ENCODE measurements at regions not wholly inside any gene's neighbourhood (a gene's known extent, or its start where the extent isn't known, plus 50 kb on each side); places are given as distances from the start of the nearest gene placed in this dataset.

DNA sequence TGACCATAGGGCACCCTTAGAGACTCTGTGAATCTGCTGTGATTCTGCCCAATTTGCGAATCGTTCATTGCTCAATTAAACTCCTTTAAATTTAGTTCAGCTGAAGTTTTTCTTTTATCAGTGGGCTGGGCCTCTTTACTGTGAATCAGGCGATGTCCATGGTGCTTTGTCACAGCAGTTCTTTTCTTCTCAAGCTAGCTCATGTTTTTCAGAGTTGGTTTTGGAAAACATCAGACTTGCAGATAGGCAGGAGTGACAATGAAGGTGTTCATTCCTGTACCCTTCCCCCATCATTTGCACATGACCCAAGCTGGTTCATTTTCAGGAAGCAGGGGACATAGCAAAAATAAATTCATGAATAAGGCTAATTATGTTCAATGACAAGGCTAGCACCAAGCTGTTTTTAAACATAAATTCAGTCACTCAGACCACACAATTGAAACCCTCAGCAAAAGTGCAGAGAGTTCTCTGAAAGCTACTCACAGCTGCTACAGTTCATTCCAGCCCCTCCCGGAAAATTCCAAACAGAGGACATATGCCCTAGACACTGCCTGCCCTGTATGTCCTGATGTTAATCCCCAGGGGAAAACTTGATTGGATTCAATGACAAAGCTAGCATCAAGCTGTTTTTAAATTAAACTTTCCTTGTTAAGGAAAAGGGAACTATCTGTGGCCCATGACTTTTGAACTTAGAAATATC, 383.3 kb downstream of the C12orf75 start:
- TF ChIP-seq, protein P1, sequence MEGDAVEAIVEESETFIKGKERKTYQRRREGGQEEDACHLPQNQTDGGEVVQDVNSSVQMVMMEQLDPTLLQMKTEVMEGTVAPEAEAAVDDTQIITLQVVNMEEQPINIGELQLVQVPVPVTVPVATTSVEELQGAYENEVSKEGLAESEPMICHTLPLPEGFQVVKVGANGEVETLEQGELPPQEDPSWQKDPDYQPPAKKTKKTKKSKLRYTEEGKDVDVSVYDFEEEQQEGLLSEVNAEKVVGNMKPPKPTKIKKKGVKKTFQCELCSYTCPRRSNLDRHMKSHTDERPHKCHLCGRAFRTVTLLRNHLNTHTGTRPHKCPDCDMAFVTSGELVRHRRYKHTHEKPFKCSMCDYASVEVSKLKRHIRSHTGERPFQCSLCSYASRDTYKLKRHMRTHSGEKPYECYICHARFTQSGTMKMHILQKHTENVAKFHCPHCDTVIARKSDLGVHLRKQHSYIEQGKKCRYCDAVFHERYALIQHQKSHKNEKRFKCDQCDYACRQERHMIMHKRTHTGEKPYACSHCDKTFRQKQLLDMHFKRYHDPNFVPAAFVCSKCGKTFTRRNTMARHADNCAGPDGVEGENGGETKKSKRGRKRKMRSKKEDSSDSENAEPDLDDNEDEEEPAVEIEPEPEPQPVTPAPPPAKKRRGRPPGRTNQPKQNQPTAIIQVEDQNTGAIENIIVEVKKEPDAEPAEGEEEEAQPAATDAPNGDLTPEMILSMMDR (IDR thresholded peaks at IDR 0.05) = no peak
- TF ChIP-seq POLR2A (IDR thresholded peaks at IDR 0.05) = no peak

All from uterus (tissue), 2 donors.